ENCODE measurements at regions not wholly inside any gene's neighbourhood (a gene's known extent, or its start where the extent isn't known, plus 50 kb on each side); places are given as distances from the start of the nearest gene placed in this dataset.
A peak's percentile ranks its signal among the peaks of the same experiment; 100 is the strongest.

DNA sequence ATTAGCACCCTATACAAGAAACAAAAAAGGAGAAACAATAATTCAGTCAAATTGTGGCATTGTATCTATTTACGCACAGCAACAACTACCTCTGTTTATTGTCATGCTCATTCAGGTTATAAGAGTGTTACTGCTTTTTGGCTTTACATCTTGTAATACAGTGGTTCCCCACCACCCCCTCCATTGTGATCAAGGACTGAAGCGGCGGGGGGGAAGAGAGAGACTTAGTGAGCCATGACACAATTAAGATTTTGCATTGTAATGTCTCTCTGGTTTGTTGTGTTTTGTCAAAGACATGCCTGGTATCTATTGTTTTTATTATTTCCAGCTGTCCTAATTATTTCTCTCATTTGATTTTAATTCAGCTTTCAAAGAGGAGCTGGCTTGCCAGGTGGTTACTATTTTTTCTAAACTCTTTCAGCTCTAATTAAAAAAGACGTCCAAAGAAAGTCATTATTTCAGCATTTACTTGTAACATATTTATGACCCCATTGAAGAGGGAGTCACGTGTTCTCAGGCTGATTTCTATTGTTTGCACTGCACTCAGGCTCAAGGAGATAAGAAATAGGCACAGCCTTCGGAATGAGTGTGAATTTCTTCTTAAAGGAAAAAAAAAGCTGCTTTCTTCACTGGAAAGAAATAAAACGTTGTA, 234.4 kb upstream of the TBL1XR1 start:
- H2AK5ac ChIP-seq (ENCODE audit: low read depth, low read length), result no peak overlapping the region
- H2BK20ac ChIP-seq (ENCODE audit: low read length), result no peak overlapping the region
- H3K27me3 ChIP-seq (replicated peaks in 1 of 4; ENCODE audit: control insufficient read depth in 3 of 4, extremely low read depth in 1 of 4, insufficient read depth in 3 of 4, low read length in 3 of 4), result no peaks in the 10 kb centered on the region
- no peaks in the 10 kb centered on the region for H3K79me2 ChIP-seq (ENCODE audit: control insufficient read depth in 1 of 2, insufficient read depth in 2 of 2, low read length in 2 of 2)
- H2AFZ ChIP-seq (ENCODE audit: low read length), result no peak overlapping the region
- ChIA-PET CTCF (ENCODE audit: partially characterized antibody) (interaction anchor here (0.7 to 0.9 kb wide), 2 partner anchors 10 to 30 kb away, joined by 3 read pairs; no protein-coding TSS in a partner anchor), POLR2A (ENCODE audit: partially characterized antibody) (interaction anchor here (0.9 kb wide), 1 partner anchor 182 kb away, joined by 3 read pairs; no protein-coding TSS in a partner anchor)
- DNase-seq (ENCODE audit: low read depth in 1 of 2, low spot score in 2 of 2), result no peak
- no peaks in the 10 kb centered on the region for H3K23me2 ChIP-seq (ENCODE audit: low read depth, low read length)
- H4K20me1 ChIP-seq (replicated peaks in 1 of 2; ENCODE audit: control insufficient read depth in 1 of 2, insufficient read depth in 2 of 2, low read length in 2 of 2), result no peaks in the 10 kb centered on the region
- FAIRE-seq, result no peak
- H3K56ac ChIP-seq (replicated peaks; ENCODE audit: insufficient read length, low read depth, low read length), result no peak overlapping the region
- H3K27ac ChIP-seq (ENCODE audit: low read depth, low read length), result no peak overlapping the region
- H3K79me1 ChIP-seq (ENCODE audit: low read depth, low read length), result no peaks in the 10 kb centered on the region
- peak overlapping the region in 1 of 4 experiments; percentile 12; a peak in 1 of 8 replicates for H3K4me3 ChIP-seq (ENCODE audit: extremely low read depth in 1 of 4, insufficient read depth in 2 of 4, low read depth in 3 of 4, low read length in 4 of 4)
- H3K4ac ChIP-seq (replicated peaks; ENCODE audit: insufficient read length, low read depth, low read length), result no peak overlapping the region
- H2BK12ac ChIP-seq (ENCODE audit: low read depth, low read length), result no peak overlapping the region
- peak overlapping the region in 1 of 2 experiments; percentile 11; a peak in 2 of 4 replicates for H3K4me2 ChIP-seq (ENCODE audit: insufficient read depth in 1 of 2, low read depth in 2 of 2, low read length in 2 of 2)
- 47% methylated on average over 7 of the region's 7 CpGs; no CpG with 5 or more reads in 1 of the 2 experiments for WGBS, 2 experiments (ENCODE audit: extremely low coverage in 1 of 2, insufficient coverage in 1 of 2, insufficient read length in 1 of 2, insufficient replicate concordance in 2 of 2, low coverage in 1 of 2, low lambda C conversion rate in 2 of 2, missing lambda C conversion rate in 1 of 2)
- no peak for TF ChIP-seq SUZ12 (IDR thresholded peaks at IDR 0.05; ENCODE audit: low read length)
- no peak for TF ChIP-seq HDAC2 (IDR thresholded peaks at IDR 0.05; ENCODE audit: borderline replicate concordance in 1 of 2, low read depth in 2 of 2, low read length in 2 of 2)
- no peak for TF ChIP-seq CBX8 (IDR thresholded peaks at IDR 0.05; ENCODE audit: borderline replicate concordance, low read depth, low read length)
- no peak for TF ChIP-seq MAFK (IDR thresholded peaks at IDR 0.05; ENCODE audit: low read depth, low read length)
- TF ChIP-seq KDM5A (IDR thresholded peaks at IDR 0.05; ENCODE audit: low read length), result no peak
- TF ChIP-seq, protein P1, sequence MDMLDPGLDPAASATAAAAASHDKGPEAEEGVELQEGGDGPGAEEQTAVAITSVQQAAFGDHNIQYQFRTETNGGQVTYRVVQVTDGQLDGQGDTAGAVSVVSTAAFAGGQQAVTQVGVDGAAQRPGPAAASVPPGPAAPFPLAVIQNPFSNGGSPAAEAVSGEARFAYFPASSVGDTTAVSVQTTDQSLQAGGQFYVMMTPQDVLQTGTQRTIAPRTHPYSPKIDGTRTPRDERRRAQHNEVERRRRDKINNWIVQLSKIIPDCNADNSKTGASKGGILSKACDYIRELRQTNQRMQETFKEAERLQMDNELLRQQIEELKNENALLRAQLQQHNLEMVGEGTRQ (IDR thresholded peaks at IDR 0.05; ENCODE audit: low read length), result 0 out of 2 replicates have a peak, but pooled peaks have one; percentile 6
- TF ChIP-seq, protein P2, sequence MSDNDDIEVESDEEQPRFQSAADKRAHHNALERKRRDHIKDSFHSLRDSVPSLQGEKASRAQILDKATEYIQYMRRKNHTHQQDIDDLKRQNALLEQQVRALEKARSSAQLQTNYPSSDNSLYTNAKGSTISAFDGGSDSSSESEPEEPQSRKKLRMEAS (IDR thresholded peaks at IDR 0.05), result no peak
- TF ChIP-seq SIN3A (conservative IDR thresholded peaks at IDR 0.05 in 1 of 2, IDR thresholded peaks at IDR 0.05 in 1 of 2; ENCODE audit: low read depth in 1 of 2, low read length in 2 of 2), result no peak
- no peak for TF ChIP-seq TAF7 (optimal IDR thresholded peaks at IDR 0.05; ENCODE audit: borderline replicate concordance, low read depth, low read length)
- no peak overlapping the region for H2BK15ac ChIP-seq (ENCODE audit: low read length)
- H3K9ac ChIP-seq (replicated peaks in 1 of 4; ENCODE audit: extremely low read depth in 1 of 4, low read depth in 3 of 4, low read length in 3 of 4), result no peak overlapping the region
- no peak overlapping the region for H3K23ac ChIP-seq (ENCODE audit: insufficient read length)
- no peak overlapping the region for H2BK5ac ChIP-seq (ENCODE audit: low read depth, low read length)
- H3K18ac ChIP-seq (ENCODE audit: extremely low read depth, low read length), result no peak overlapping the region
- no peak overlapping the region for H4K5ac ChIP-seq (ENCODE audit: insufficient read length, low read depth, low read length)
- no peaks in the 10 kb centered on the region for H3K9me3 ChIP-seq (ENCODE audit: insufficient read depth in 2 of 2, low read depth in 1 of 2, low read length in 1 of 2)
- H4K8ac ChIP-seq (ENCODE audit: extremely low read depth, insufficient read depth, low read length), result no peak overlapping the region
- H3K14ac ChIP-seq (ENCODE audit: insufficient read length), result no peak overlapping the region
- peaks cover 0 to 16% (median 7%) of the 10 kb centered on the region in 4 experiments; a peak in 6 of 7 replicates for H3K4me1 ChIP-seq (replicated peaks in 1 of 4; ENCODE audit: control insufficient read depth in 3 of 4, insufficient read depth in 4 of 4, low read length in 3 of 4)
- H2BK120ac ChIP-seq (replicated peaks; ENCODE audit: low read depth, low read length), result no peak overlapping the region
- peak overlapping the region; percentile 67 for H4K91ac ChIP-seq (replicated peaks; ENCODE audit: insufficient read length, low read length)
- H3K36me3 ChIP-seq (ENCODE audit: control insufficient read depth in 2 of 4, insufficient read depth in 4 of 4, low read length in 3 of 4), result no peaks in the 10 kb centered on the region
